OCI-LY3 (cell line): ENCODE measurements at regions not wholly inside any gene's neighbourhood (a gene's known extent, or its start where the extent isn't known, plus 50 kb on each side); places are given as distances from the start of the nearest gene placed in this dataset.

Source experiments
- H2AFZ ChIP-seq: fragments of 200-600, 300-600 bp; shearing (Covaris generic); 2 replicates; pipeline ENCODE4 v1.6.0; 2014; ENCODE audit warnings: antibody characterized with exemption, low read depth, low read length
- H3K27ac ChIP-seq: fragments of 200-600, 300-600 bp; sonication (generic); 2 replicates; pipeline ENCODE4 v1.5.1; 2014; ENCODE audit warnings: mild to moderate bottlenecking, low read length, moderate library complexity, mixed read lengths
- H3K27me3 ChIP-seq: fragments of 200-600, 300-600 bp; sonication (generic); 2 replicates; pipeline ENCODE4 v1.6.1; 2014; ENCODE audit warnings: low read depth, low read length, mixed read lengths
- H3K36me3 ChIP-seq: fragments of 200-600, 300-600 bp; sonication (generic); replicated peaks from 2 replicates; pipeline ENCODE3; 2014; ENCODE audit warnings: low read depth, low read length, mixed read lengths
- H3K4me1 ChIP-seq: fragments of 300-600, 200-600 bp; sonication (generic); 2 replicates; pipeline ENCODE4 v1.6.1; 2014; ENCODE audit warnings: low read length, mixed read lengths
- H3K4me2 ChIP-seq: fragments of 200-600, 300-600 bp; sonication (generic); 2 replicates; pipeline ENCODE4 v1.6.1; 2014; ENCODE audit warnings: low read length, mixed read lengths
- H3K4me3 ChIP-seq: fragments of 300-600, 200-600 bp; sonication (generic); 2 replicates; pipeline ENCODE4 v1.5.1; 2014; ENCODE audit warnings: antibody characterized with exemption, mild to moderate bottlenecking, low read length, moderate library complexity
- H3K79me2 ChIP-seq: fragments of 300-600, 200-600 bp; shearing (Covaris generic); 2 replicates; pipeline ENCODE4 v1.6.1; 2014; ENCODE audit warnings: mild to moderate bottlenecking, low read length, mixed read lengths
- H3K9ac ChIP-seq: fragments of 300-600, 200-600 bp; shearing (Covaris generic); 2 replicates; pipeline ENCODE4 v1.6.0; 2014; ENCODE audit warnings: mild to moderate bottlenecking, low read length, moderate library complexity
- H3K9me3 ChIP-seq: fragments of 200-600, 300-600 bp; shearing (Covaris generic); 2 replicates; pipeline ENCODE4 v1.6.1; 2014; ENCODE audit warnings: low read length, mixed read lengths; ENCODE audit not compliant: insufficient read depth
- H4K20me1 ChIP-seq: fragments of 200-600, 300-600 bp; sonication (generic); 2 replicates; pipeline ENCODE4 v1.6.1; 2016; ENCODE audit warnings: low read length, mixed read lengths; ENCODE audit not compliant: insufficient read depth
- EZH2phosphoT487 ChIP-seq: fragments of 200-600 bp; shearing (Covaris generic); IDR thresholded peaks from 2 replicates; pipeline ENCODE4 v1.6.1; 2018; ENCODE audit warnings: antibody characterized with exemption, mixed run types, low read depth
- TF ChIP-seq, protein P1 (sequence below): fragments of 200-600, 300-600 bp; sonication (generic); IDR thresholded peaks from 2 replicates; pipeline ENCODE4 v1.5.1; 2014; ENCODE audit warnings: antibody characterized with exemption, low read length, low read depth

- peak overlapping the region; percentile 26; the same call in 1 of the 2 replicates for H3K4me2 ChIP-seq
- no peak overlapping the region for H3K4me3 ChIP-seq
- H2AFZ ChIP-seq, result no peak overlapping the region
- H3K4me1 ChIP-seq, result peaks cover 6% of the 10 kb centered on the region; the same call in 1 of the 2 replicates
- no peaks in the 10 kb centered on the region for H4K20me1 ChIP-seq
- TF ChIP-seq, protein P1, sequence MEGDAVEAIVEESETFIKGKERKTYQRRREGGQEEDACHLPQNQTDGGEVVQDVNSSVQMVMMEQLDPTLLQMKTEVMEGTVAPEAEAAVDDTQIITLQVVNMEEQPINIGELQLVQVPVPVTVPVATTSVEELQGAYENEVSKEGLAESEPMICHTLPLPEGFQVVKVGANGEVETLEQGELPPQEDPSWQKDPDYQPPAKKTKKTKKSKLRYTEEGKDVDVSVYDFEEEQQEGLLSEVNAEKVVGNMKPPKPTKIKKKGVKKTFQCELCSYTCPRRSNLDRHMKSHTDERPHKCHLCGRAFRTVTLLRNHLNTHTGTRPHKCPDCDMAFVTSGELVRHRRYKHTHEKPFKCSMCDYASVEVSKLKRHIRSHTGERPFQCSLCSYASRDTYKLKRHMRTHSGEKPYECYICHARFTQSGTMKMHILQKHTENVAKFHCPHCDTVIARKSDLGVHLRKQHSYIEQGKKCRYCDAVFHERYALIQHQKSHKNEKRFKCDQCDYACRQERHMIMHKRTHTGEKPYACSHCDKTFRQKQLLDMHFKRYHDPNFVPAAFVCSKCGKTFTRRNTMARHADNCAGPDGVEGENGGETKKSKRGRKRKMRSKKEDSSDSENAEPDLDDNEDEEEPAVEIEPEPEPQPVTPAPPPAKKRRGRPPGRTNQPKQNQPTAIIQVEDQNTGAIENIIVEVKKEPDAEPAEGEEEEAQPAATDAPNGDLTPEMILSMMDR, result no peak
- TF ChIP-seq EZH2phosphoT487, result no peak
- no peaks in the 10 kb centered on the region for H3K9me3 ChIP-seq
- H3K36me3 ChIP-seq, result no peaks in the 10 kb centered on the region
- H3K27me3 ChIP-seq, result no peaks in the 10 kb centered on the region
- no peaks in the 10 kb centered on the region for H3K79me2 ChIP-seq
- H3K9ac ChIP-seq, result no peak overlapping the region
- no peak overlapping the region for H3K27ac ChIP-seq
These were observed 93.6 kb downstream of the USP22 start for GRCh38 chr17:20948984-20949777.
